ENCODE measurements at regions not wholly inside any gene's neighbourhood (a gene's known extent, or its start where the extent isn't known, plus 50 kb on each side); places are given as distances from the start of the nearest gene placed in this dataset.
A peak's percentile ranks its signal among the peaks of the same experiment; 100 is the strongest.
"Not testable (repeated sequence)": the region's sequence is repeated elsewhere in the genome, so short reads cannot be mapped to it uniquely, and the experiment has no call there.

GRCh38 chr6:12348530-12349511 is 58.7 kb downstream of the EDN1 start:
- DNase-seq: no peak

- no peak for DNase-seq
These were observed 60.5 kb downstream of the EDN1 start for GRCh38 chr6:12350644-12351170.

- no peak for DNase-seq
These were observed 61.5 kb downstream of the EDN1 start for GRCh38 chr6:12351672-12352071.

GRCh38 chr6:12353731-12354130 is 63.6 kb downstream of the EDN1 start:
- no peak for DNase-seq

- no peak for DNase-seq
These were observed 64.3 kb downstream of the EDN1 start for GRCh38 chr6:12354499-12354898.

GRCh38 chr6:12355354-12355753 is 65.2 kb downstream of the EDN1 start:
- no peak for DNase-seq

GRCh38 chr6:12356431-12356830 is 66.3 kb downstream of the EDN1 start:
- no peak for DNase-seq

- no peak for DNase-seq
These were observed 67.1 kb downstream of the EDN1 start for GRCh38 chr6:12356983-12357972.

- DNase-seq: no peak
These were observed 68.9 kb downstream of the EDN1 start for GRCh38 chr6:12359036-12359435.

GRCh38 chr6:12361042-12361765 is 71.0 kb downstream of the EDN1 start:
- DNase-seq: no peak

- DNase-seq: not testable (repeated sequence)
These were observed 73.1 kb downstream of the EDN1 start for GRCh38 chr6:12363277-12363650.

- peak in 1 of 2 experiments; percentile 8 for DNase-seq
These were observed 73.7 kb downstream of the EDN1 start for GRCh38 chr6:12363651-12364381.

GRCh38 chr6:12364621-12365020 is 74.5 kb downstream of the EDN1 start:
- DNase-seq: no peak

GRCh38 chr6:12366731-12367130 is 76.6 kb downstream of the EDN1 start:
- DNase-seq: no peak

- DNase-seq: no peak
These were observed 77.3 kb downstream of the EDN1 start for GRCh38 chr6:12367412-12367811.

- no peak for DNase-seq
These were observed 79.2 kb downstream of the EDN1 start for GRCh38 chr6:12369355-12369754.

- DNase-seq: no peak
These were observed 79.7 kb downstream of the EDN1 start for GRCh38 chr6:12369781-12370262.

- no peak for DNase-seq
These were observed 81.0 kb downstream of the EDN1 start for GRCh38 chr6:12371151-12371550.

GRCh38 chr6:12371641-12372146 is 81.5 kb downstream of the EDN1 start:
- no peak for DNase-seq

- no peak for DNase-seq
These were observed 89.0 kb downstream of the EDN1 start for GRCh38 chr6:12379181-12379580.

GRCh38 chr6:12381587-12381986 is 91.4 kb downstream of the EDN1 start:
- DNase-seq: no peak

Measured in NCI-H526 (cell line).